ENCODE measurements at regions not wholly inside any gene's neighbourhood (a gene's known extent, or its start where the extent isn't known, plus 50 kb on each side); places are given as distances from the start of the nearest gene placed in this dataset.

GRCh38 chr10:43897765-43898419 lies 249.2 kb upstream of the ZNF32 start:
- TF ChIP-seq, protein P1, sequence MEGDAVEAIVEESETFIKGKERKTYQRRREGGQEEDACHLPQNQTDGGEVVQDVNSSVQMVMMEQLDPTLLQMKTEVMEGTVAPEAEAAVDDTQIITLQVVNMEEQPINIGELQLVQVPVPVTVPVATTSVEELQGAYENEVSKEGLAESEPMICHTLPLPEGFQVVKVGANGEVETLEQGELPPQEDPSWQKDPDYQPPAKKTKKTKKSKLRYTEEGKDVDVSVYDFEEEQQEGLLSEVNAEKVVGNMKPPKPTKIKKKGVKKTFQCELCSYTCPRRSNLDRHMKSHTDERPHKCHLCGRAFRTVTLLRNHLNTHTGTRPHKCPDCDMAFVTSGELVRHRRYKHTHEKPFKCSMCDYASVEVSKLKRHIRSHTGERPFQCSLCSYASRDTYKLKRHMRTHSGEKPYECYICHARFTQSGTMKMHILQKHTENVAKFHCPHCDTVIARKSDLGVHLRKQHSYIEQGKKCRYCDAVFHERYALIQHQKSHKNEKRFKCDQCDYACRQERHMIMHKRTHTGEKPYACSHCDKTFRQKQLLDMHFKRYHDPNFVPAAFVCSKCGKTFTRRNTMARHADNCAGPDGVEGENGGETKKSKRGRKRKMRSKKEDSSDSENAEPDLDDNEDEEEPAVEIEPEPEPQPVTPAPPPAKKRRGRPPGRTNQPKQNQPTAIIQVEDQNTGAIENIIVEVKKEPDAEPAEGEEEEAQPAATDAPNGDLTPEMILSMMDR (IDR thresholded peaks at IDR 0.05): no peak
- TF ChIP-seq POLR2A (IDR thresholded peaks at IDR 0.05) (no peak), EP300 (IDR thresholded peaks at IDR 0.05) (no peak)

All from tibial nerve (tissue), 4 donors.